Fibroblast of the aortic adventitia (primary cell): ENCODE measurements at regions not wholly inside any gene's neighbourhood (a gene's known extent, or its start where the extent isn't known, plus 50 kb on each side); places are given as distances from the start of the nearest gene placed in this dataset.

Experiments
- DNase-seq: peaks from one replicate; pipeline ENCODE4 v3.0.0-alpha.2; 2010; ENCODE audit warnings: low read depth
- H3K4me3 ChIP-seq: 2 replicates; pipeline ENCODE4 v1.5.1; 2011; ENCODE audit warnings: low read depth, mild to moderate bottlenecking, control low read depth, low read length, moderate library complexity
- TF ChIP-seq, protein P1 (sequence below): IDR thresholded peaks from 2 replicates; pipeline ENCODE4 v1.5.1; 2011; ENCODE audit warnings: mild to moderate bottlenecking, low read length, control low read depth, inconsistent platforms; ENCODE audit not compliant: insufficient read depth

DNA sequence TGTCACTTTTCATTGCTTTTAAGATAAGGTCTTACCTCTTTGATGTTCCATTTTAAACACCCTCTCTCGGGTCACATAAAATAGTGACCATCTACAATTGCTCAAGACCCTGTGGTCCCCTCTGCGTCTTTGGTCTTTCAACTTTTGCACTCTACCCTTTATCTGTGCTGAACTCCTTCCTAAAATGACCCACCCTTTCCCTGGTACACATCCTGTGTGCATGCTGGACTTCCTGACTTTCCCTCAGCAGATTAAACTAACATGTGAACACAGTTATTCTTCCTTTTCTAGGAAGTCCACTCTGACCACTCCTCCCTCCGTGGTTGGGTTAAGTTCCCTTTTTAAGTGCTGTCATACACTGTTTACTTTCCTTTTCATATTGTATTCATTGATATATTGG is 414.2 kb downstream of the GABRB3 start:
- TF ChIP-seq, protein P1, sequence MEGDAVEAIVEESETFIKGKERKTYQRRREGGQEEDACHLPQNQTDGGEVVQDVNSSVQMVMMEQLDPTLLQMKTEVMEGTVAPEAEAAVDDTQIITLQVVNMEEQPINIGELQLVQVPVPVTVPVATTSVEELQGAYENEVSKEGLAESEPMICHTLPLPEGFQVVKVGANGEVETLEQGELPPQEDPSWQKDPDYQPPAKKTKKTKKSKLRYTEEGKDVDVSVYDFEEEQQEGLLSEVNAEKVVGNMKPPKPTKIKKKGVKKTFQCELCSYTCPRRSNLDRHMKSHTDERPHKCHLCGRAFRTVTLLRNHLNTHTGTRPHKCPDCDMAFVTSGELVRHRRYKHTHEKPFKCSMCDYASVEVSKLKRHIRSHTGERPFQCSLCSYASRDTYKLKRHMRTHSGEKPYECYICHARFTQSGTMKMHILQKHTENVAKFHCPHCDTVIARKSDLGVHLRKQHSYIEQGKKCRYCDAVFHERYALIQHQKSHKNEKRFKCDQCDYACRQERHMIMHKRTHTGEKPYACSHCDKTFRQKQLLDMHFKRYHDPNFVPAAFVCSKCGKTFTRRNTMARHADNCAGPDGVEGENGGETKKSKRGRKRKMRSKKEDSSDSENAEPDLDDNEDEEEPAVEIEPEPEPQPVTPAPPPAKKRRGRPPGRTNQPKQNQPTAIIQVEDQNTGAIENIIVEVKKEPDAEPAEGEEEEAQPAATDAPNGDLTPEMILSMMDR = no peak
- no peak overlapping the region for H3K4me3 ChIP-seq
- DNase-seq = no peak

DNA sequence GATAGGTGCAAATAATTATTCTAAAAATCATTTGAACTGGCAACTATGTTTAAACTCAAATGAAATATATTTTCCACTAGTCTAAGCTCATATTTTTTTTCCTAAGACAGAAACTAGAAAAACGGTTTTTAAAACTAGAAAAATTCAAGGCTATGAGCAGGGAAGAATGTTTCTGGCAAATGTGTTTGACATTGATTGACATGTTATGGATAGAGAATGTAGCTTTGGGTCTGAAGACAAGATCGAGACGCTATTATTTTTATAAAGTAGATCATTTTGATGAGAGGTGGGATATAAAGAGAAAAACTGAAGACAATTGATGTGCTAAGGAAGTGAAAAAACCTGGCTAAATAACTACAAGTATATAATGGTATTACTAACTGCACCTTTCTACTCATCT is 415.2 kb downstream of the GABRB3 start:
- TF ChIP-seq, protein P1 = no peak
- no peak for DNase-seq
- no peak overlapping the region for H3K4me3 ChIP-seq

DNA sequence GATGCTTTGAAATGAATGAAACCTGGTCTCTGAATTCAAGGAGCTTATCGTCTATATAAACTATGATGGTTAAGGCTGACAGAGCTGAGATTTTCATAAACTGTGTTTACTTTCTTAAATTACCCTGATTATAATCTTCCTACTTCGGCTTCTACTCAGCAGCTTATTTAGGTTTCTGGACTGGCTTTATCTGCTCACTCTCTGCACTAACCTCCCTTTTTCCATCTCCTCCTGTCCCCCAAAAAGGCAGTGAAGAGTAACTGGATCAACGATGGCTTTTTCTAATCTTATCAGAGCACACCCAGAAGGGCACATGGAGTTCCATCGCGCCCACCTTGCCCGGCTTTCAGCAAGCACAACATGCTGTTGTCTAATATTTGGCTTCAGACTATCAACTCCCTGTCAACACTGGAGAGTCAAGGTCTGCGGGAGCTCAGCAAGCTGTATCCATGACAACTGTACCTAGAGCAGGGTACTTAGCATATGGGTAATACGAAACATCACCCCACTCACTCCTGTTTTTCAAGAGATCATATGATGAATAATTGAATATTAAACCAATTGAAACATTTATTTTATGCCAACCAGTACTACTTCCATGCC is 417.3 kb downstream of the GABRB3 start:
- TF ChIP-seq, protein P1 = no peak
- H3K4me3 ChIP-seq = no peak overlapping the region
- no peak for DNase-seq

DNA sequence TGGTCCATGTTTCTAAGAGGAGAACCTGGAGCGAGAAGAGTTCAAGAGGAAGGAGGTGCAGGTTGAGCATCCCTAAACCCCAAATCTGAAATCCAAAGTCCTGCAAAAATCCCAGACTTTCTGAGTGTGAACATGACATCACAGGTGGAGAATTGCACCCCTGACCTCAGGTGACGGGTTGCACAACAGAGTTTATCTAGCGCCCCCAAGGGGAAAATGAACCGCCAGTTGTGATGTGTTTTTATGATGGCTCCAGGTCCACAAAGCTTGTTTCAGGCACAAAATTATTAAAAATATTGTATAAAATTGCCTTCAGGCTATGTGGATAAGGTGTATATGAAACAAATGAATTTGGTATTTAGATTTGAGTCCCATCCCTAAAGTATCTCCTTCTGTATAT is 420.0 kb downstream of the GABRB3 start:
- no peak overlapping the region for H3K4me3 ChIP-seq
- TF ChIP-seq, protein P1 = no peak
- DNase-seq = no peak

DNA sequence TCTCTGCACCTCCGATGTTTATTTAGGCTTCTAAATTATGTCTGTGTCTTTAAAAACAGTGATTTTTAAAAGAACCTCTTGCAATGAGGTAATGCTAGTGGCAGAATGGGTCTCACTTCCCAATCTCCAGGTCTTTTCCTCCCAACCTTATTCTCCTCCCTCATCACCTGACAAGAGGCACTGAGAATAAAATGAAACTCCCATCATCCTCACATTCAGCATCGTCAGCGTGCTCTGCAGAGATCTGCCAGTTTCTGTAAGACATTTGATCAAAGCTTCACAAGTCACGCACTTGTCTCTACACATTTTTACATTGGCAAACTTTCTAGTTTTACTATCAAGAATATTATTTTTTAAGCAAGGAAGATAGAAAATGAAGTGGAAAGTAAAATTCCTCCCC is 420.5 kb downstream of the GABRB3 start:
- TF ChIP-seq, protein P1 = no peak
- no peak for DNase-seq

DNA sequence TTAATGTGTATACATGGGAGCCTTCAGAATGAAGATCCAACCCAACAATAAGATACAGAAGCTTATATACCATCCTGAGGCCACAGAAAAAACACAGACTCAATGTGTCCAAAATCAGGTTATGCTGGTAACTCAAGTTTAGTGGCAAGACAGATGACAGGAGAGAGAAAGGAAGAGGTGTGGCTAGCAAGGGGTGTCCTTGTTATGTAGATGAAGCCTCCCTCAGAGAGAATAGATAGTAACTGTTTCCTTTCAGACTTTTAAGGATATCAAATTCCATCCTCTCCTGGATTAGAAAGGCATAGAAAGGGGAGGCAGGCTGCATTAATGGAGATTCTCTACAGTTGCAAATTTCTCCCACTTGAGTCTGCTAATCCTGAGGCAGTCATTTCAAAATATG is 447.4 kb downstream of the GABRB3 start:
- TF ChIP-seq, protein P1 = no peak
- DNase-seq = no peak
- no peak overlapping the region for H3K4me3 ChIP-seq

More for the DNA sequence above, 420.5 kb downstream of the GABRB3 start:
- no peak overlapping the region for H3K4me3 ChIP-seq

DNA sequence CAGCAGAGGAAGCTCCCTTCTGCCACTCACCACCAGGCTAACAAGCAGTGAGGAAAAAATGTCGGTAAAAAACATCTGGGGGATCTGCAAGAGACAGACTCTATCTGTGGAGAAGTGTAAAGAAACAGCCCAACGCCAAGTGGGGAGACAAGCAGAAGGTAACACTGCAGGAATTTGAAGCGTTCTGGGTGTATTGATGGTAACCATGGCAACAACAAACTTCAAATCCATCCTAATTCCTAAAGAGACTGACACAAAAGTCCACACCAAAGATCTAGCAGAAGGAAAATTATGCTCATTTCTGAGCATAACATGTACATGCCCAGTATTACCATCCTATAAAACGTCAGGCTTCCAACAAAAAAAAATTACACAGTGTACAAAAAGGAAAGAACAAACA is 449.3 kb downstream of the GABRB3 start:
- TF ChIP-seq, protein P1 = no peak
- DNase-seq = no peak
- H3K4me3 ChIP-seq = no peak overlapping the region
